Ovary (tissue), 7 donors: ENCODE measurements at regions not wholly inside any gene's neighbourhood (a gene's known extent, or its start where the extent isn't known, plus 50 kb on each side); places are given as distances from the start of the nearest gene placed in this dataset.

Experiments
- DNase-seq, 5 donors: peaks; one replicate each; pipeline ENCODE4 v3.0.0-alpha.2; 2019 to 2020
- H3K27ac ChIP-seq, 2 donors: fragments of 200-600 bp; one replicate each; pipeline versions ENCODE4 v1.5.1 to v1.8.0; 2019 to 2022
- H3K27me3 ChIP-seq: fragments of 200-600 bp; one replicate; pipeline ENCODE4 v1.8.0; 2022
- H3K36me3 ChIP-seq: fragments of 200-600 bp; sonication (generic); one replicate; pipeline ENCODE4 v1.5.1; 2019
- H3K4me1 ChIP-seq: one replicate; pipeline ENCODE4 v1.8.1; 2013; ENCODE audit warnings: mild to moderate bottlenecking, moderate library complexity; ENCODE audit not compliant: insufficient read depth
- H3K4me3 ChIP-seq: fragments of 200-600 bp; sonication (generic); one replicate; pipeline ENCODE4 v1.5.1; 2017
- H3K9me3 ChIP-seq, 2 donors: fragments of 200-600 bp in 1 of 2; sonication (generic) in 1 of 2; one replicate each; pipeline versions ENCODE4 v1.5.1 to v1.8.1; 2013 to 2019; ENCODE audit warnings: mild to moderate bottlenecking in 1 of 2, moderate library complexity in 1 of 2
- EP300 ChIP-seq: sonication (generic); formaldehyde crosslinking; IDR thresholded peaks from one replicate; pipeline ENCODE4 v1.6.1; 2017; ENCODE audit warnings: antibody characterized with exemption
- POLR2A ChIP-seq: fragments of 450-650 bp; IDR thresholded peaks from one replicate; pipeline ENCODE4 v1.6.1; 2017; ENCODE audit warnings: antibody characterized with exemption, mild to moderate bottlenecking, moderate library complexity
- WGBS, 3 donors: extraction: QIAGEN DNeasy Blood & Tissue Kit in 1 of 3; methylation state at CpG; one replicate each; pipeline versions ENCODE4 v1.1.5 to v1.1.7; 2013 to 2017; 5-methylcytosine and 5-hydroxymethylcytosine counted together
- intact Hi-C, 4 donors: fragments of 100-400 bp; cut with DNase I; formaldehyde crosslinking; loops; one replicate each; pipeline versions ENCODE4 v1.11.0 to v1.15.1; 2022 to 2023
- TF ChIP-seq, protein P1 (sequence below), 3 donors: fragments of 450-650 bp in 2 of 3; fragments of 200-600 bp in 1 of 3; IDR thresholded peaks; one replicate each; pipeline versions ENCODE4 v1.5.1 to v1.8.0; 2016 to 2022; ENCODE audit warnings: antibody characterized with exemption in 3 of 3, mild to moderate bottlenecking in 1 of 3
- donor health status: DM: no; HTN: no; CAD: no; lungs with moderate emphysema.
- donor health status: DM: no; HTN: no; CAD: no.
- donor health status: Bipolar disorder and iron deficiency.
- donor health status: DM: no; HTN: no; CAD: no.
- donor health status: DM: yes; HTN: yes; CAD: no.

- Histone ChIP-seq H3K27ac (no peak overlapping the region), H3K4me3 (no peak overlapping the region), H3K9me3 (no peaks in the 10 kb centered on the region), H3K27me3 (no peaks in the 10 kb centered on the region), H3K4me1 (no peaks in the 10 kb centered on the region), H3K36me3 (no peaks in the 10 kb centered on the region)
- intact Hi-C loops: no loop called here
- TF ChIP-seq EP300 (no peak), POLR2A (no peak)
- TF ChIP-seq, protein P1, sequence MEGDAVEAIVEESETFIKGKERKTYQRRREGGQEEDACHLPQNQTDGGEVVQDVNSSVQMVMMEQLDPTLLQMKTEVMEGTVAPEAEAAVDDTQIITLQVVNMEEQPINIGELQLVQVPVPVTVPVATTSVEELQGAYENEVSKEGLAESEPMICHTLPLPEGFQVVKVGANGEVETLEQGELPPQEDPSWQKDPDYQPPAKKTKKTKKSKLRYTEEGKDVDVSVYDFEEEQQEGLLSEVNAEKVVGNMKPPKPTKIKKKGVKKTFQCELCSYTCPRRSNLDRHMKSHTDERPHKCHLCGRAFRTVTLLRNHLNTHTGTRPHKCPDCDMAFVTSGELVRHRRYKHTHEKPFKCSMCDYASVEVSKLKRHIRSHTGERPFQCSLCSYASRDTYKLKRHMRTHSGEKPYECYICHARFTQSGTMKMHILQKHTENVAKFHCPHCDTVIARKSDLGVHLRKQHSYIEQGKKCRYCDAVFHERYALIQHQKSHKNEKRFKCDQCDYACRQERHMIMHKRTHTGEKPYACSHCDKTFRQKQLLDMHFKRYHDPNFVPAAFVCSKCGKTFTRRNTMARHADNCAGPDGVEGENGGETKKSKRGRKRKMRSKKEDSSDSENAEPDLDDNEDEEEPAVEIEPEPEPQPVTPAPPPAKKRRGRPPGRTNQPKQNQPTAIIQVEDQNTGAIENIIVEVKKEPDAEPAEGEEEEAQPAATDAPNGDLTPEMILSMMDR (IDR thresholded peaks at IDR 0.05): no peak
- 28 to 39% (median 35%) methylated on average over 3 of the region's 3 CpGs for WGBS, 3 donors
- DNase-seq: no peak
Measured at GRCh38 chr9:89969156-89969675, 364.4 kb downstream of the GADD45G start.

DNA sequence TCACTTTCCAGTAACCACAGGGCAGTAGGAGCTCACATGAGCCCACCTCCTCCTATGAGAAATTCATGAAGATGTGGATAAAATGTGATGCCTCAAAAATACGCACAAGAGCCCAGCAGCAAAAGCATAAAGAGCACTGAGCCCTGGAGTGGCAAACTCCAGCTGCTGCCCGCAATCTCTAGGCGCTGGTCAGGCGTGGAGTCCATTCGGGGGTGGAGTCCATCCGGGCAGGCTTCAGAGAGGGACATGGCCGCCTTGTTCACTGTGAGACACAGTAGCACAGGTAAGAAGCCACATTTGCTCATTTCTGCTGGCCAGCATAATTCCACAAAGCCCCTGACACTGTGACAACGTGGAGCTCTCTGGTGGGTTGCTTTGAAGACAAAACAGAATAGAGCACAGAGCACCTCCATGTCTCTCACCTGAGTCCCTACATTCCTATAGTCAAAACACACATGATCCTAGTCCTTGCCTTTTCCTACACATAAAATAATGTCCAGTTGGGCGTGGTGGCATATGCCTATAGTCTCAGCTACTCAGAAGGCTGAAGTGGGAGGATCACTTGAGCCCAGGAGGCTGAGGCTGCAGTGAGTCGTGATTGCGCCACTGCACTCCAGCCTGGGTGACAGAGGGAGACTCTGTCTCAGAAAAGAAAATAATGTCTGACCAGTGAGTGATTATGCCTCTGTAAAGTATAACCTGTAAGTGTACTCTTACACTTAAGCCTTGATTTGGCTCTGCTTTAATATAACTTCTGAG lies 365.2 kb downstream of the GADD45G start:
- 88 to 94% (median 92%) methylated on average over 11 of the region's 11 CpGs for WGBS, 3 donors
- DNase-seq: no peak
- Histone ChIP-seq H3K4me1 (no peaks in the 10 kb centered on the region), H3K9me3 (no peaks in the 10 kb centered on the region), H3K36me3 (no peaks in the 10 kb centered on the region), H3K4me3 (no peak overlapping the region), H3K27ac (no peak overlapping the region), H3K27me3 (no peaks in the 10 kb centered on the region)
- TF ChIP-seq, protein P1 (IDR thresholded peaks at IDR 0.05): no peak
- TF ChIP-seq EP300 (no peak), POLR2A (no peak)
- intact Hi-C loops: loop anchor here in 1 of 4 donors (10.0 kb wide), 1 partner anchor 125 kb away; no protein-coding TSS in a partner anchor

DNA sequence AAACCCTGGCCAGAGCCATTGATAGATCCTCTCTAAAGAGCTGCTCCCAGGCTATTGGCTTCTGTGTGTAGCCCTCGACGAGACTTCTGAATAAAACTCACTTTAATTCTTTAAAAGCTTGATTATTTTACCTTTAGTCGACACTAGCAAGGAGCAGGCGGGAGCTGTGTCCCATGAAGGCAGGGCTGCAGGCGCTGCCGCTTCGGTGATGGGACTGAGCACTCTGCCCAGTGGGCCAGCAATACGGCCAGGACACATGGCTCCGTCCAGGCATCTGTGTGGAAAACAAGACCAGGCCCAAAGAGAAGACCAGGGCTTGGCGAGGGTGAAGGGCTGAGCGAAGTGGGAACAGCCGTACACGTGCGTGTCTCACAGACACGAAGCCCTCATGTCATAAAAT lies 365.9 kb downstream of the GADD45G start:
- H3K27me3 ChIP-seq: no peaks in the 10 kb centered on the region
- intact Hi-C loops: loop anchor here in 1 of 4 donors (10.0 kb wide), 1 partner anchor 124 kb away; no protein-coding TSS in a partner anchor
- TF ChIP-seq POLR2A (no peak), EP300 (no peak)
- TF ChIP-seq, protein P1 (IDR thresholded peaks at IDR 0.05): no peak
- H3K27ac ChIP-seq: no peak overlapping the region
- H3K36me3 ChIP-seq: no peaks in the 10 kb centered on the region
- no peak overlapping the region for H3K4me3 ChIP-seq
- H3K4me1 ChIP-seq: no peaks in the 10 kb centered on the region
- H3K9me3 ChIP-seq: no peaks in the 10 kb centered on the region
- DNase-seq: no peak
- WGBS, 3 donors: 89 to 95% (median 94%) methylated on average over 15 of the region's 15 CpGs

GRCh38 chr9:89972535-89972934 lies 367.7 kb downstream of the GADD45G start:
- Histone ChIP-seq H3K27me3 (no peaks in the 10 kb centered on the region), H3K27ac (no peak overlapping the region), H3K4me1 (no peaks in the 10 kb centered on the region), H3K4me3 (no peak overlapping the region), H3K9me3 (no peaks in the 10 kb centered on the region), H3K36me3 (no peaks in the 10 kb centered on the region)
- intact Hi-C loops: loop anchor here in 1 of 4 donors (10.0 kb wide), 1 partner anchor 122 kb away; no protein-coding TSS in a partner anchor
- WGBS, 3 donors: 91 to 93% (median 92%) methylated on average over 5 of the region's 5 CpGs
- DNase-seq: no peak
- TF ChIP-seq, protein P1 (IDR thresholded peaks at IDR 0.05): no peak
- TF ChIP-seq EP300: no peak
- TF ChIP-seq POLR2A: no peak
